HL-60 (cell line): ENCODE measurements at regions not wholly inside any gene's neighbourhood (a gene's known extent, or its start where the extent isn't known, plus 50 kb on each side); places are given as distances from the start of the nearest gene placed in this dataset.

ENCODE experiments used
- DNase-seq, 2 experiments: peaks; one replicate each; pipeline ENCODE4 v3.0.0-alpha.2; 2010 to 2020; ENCODE audit warnings: low read depth in 1 of 2, low spot score in 1 of 2
- H3K27ac ChIP-seq: fragments of 250-450 bp; sonication (Bioruptor Pico); replicated peaks from 2 replicates; pipeline ENCODE4 v1.5.1; 2020; ENCODE audit warnings: mild to moderate bottlenecking, moderate library complexity
- H3K27me3 ChIP-seq: fragments of 250-450 bp; sonication (Bioruptor Pico); 2 replicates; pipeline ENCODE4 v1.5.1; 2021; ENCODE audit warnings: mild to moderate bottlenecking, moderate library complexity; ENCODE audit not compliant: insufficient read depth, poor library complexity, severe bottlenecking
- H3K4me3 ChIP-seq: replicated peaks from 2 replicates; pipeline ENCODE4 v1.5.1; 2011; ENCODE audit warnings: mild to moderate bottlenecking, control low read depth, low read length; ENCODE audit not compliant: insufficient read depth
- GABPA ChIP-seq: IDR thresholded peaks from 2 replicates; pipeline ENCODE4 v1.6.1; 2012; ENCODE audit warnings: low read depth
- POLR2AphosphoS5 ChIP-seq: IDR thresholded peaks from 2 replicates; pipeline ENCODE4 v1.6.1; 2012; ENCODE audit warnings: low read depth
- SPI1 ChIP-seq: IDR thresholded peaks from 2 replicates; pipeline ENCODE4 v1.6.1; 2012; ENCODE audit warnings: low read depth, mild to moderate bottlenecking, borderline replicate concordance
- TF ChIP-seq, protein P1 (sequence below): IDR thresholded peaks from 2 replicates; pipeline ENCODE4 v1.6.1; 2012; ENCODE audit warnings: low read depth; ENCODE audit not compliant: insufficient replicate concordance
- TF ChIP-seq, protein P2 (sequence below): IDR thresholded peaks from one replicate; pipeline ENCODE4 v1.5.1; 2011; ENCODE audit warnings: low read length, control low read depth, inconsistent platforms; ENCODE audit not compliant: insufficient read depth

DNA sequence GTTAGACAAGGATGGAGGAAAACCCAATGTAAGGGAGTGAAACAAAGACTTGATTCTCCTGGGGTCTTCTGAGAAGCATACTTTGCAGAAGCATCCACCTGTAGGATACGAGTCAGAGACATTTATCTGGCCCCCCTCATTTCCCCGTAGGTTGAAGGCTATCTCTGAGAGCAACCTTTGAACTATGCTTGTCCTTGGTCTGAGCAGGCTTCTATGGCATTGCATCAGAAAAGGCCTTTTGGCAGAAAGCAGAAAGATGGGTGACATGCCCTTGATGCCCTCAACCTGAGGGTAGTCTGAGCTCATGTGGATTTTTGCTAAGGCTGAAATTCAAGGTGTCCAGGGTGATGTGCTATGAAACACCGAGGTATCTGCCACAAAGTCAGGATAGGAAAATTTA, 131.6 kb upstream of the SGO1 start:
- Histone ChIP-seq H3K27ac (no peak overlapping the region), H3K4me3 (no peak overlapping the region), H3K27me3 (no peaks in the 10 kb centered on the region)
- DNase-seq, result no peak
- TF ChIP-seq, protein P1, sequence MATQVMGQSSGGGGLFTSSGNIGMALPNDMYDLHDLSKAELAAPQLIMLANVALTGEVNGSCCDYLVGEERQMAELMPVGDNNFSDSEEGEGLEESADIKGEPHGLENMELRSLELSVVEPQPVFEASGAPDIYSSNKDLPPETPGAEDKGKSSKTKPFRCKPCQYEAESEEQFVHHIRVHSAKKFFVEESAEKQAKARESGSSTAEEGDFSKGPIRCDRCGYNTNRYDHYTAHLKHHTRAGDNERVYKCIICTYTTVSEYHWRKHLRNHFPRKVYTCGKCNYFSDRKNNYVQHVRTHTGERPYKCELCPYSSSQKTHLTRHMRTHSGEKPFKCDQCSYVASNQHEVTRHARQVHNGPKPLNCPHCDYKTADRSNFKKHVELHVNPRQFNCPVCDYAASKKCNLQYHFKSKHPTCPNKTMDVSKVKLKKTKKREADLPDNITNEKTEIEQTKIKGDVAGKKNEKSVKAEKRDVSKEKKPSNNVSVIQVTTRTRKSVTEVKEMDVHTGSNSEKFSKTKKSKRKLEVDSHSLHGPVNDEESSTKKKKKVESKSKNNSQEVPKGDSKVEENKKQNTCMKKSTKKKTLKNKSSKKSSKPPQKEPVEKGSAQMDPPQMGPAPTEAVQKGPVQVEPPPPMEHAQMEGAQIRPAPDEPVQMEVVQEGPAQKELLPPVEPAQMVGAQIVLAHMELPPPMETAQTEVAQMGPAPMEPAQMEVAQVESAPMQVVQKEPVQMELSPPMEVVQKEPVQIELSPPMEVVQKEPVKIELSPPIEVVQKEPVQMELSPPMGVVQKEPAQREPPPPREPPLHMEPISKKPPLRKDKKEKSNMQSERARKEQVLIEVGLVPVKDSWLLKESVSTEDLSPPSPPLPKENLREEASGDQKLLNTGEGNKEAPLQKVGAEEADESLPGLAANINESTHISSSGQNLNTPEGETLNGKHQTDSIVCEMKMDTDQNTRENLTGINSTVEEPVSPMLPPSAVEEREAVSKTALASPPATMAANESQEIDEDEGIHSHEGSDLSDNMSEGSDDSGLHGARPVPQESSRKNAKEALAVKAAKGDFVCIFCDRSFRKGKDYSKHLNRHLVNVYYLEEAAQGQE, result no peak

DNA sequence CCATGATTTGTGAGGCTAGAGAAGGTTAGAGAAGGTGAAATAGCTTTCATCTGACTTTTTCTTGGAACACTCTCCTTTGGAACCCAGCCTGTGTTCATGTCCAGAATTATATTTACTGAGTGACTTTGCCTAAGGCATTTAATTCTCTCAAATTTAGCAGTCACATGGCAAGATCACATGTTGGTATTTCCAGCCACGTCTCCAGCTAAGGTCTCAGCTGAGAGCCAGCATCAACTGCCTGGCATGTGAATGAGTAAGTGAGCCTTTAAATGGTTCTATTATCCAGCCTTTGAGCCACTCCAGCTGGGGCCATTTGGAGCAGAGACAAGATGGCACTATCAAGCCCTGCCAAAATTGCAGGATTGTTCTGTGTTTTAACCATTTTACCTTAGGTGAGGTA, 130.2 kb upstream of the SGO1 start:
- TF ChIP-seq SPI1, result no peak
- no peak for TF ChIP-seq GABPA
- TF ChIP-seq, protein P2, sequence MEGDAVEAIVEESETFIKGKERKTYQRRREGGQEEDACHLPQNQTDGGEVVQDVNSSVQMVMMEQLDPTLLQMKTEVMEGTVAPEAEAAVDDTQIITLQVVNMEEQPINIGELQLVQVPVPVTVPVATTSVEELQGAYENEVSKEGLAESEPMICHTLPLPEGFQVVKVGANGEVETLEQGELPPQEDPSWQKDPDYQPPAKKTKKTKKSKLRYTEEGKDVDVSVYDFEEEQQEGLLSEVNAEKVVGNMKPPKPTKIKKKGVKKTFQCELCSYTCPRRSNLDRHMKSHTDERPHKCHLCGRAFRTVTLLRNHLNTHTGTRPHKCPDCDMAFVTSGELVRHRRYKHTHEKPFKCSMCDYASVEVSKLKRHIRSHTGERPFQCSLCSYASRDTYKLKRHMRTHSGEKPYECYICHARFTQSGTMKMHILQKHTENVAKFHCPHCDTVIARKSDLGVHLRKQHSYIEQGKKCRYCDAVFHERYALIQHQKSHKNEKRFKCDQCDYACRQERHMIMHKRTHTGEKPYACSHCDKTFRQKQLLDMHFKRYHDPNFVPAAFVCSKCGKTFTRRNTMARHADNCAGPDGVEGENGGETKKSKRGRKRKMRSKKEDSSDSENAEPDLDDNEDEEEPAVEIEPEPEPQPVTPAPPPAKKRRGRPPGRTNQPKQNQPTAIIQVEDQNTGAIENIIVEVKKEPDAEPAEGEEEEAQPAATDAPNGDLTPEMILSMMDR, result no peak
- TF ChIP-seq, protein P1, result no peak
- TF ChIP-seq POLR2AphosphoS5, result no peak
- Histone ChIP-seq H3K27me3 (no peaks in the 10 kb centered on the region), H3K4me3 (no peak overlapping the region), H3K27ac (no peak overlapping the region)
- no peak for DNase-seq

DNA sequence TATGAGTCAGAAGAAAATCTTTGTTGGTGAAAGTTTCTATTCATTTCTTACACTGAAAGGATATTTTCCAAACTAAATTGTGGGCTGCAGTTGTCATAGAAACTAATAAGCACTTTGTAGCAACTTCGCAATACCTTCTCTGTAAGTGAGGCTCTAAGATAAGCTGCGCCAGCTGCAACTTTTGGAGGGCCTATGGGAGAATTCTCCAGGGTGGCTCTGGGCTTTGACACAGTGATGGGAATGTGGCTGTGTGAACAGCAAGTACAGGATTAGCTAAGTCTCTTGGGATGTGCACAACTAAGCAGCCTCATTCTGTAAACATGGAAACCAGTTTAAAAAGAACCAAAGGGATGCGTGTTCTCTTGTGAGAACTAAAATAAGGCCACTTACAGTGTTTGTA, 124.6 kb upstream of the SGO1 start:
- Histone ChIP-seq H3K27me3 (no peaks in the 10 kb centered on the region), H3K27ac (no peak overlapping the region), H3K4me3 (no peak overlapping the region)
- TF ChIP-seq POLR2AphosphoS5 (no peak), SPI1 (no peak), GABPA (no peak)
- TF ChIP-seq, protein P2, result no peak
- TF ChIP-seq, protein P1, result no peak
- DNase-seq, result no peak

DNA sequence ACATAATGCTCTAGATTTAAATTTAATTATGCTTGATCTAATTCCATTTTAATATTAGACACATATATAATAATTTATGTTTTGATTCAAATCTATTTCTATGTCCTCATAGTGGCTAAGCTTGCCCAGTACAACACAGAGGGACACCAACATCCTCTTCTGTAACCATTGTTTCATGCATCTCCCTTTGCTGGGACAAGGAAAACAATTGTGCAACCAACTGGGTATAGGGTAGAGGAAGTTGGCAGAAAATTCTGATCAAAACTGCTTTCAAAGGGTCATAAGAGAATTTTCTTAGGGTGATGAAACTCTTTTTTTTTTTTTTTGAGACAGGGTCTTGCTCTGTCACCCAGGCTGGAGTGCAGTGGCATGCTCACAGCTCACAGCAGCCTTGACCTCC, 121.4 kb upstream of the SGO1 start:
- peak; percentile 62 to 66 for DNase-seq
- TF ChIP-seq SPI1 (no peak), POLR2AphosphoS5 (no peak), GABPA (no peak)
- TF ChIP-seq, protein P2, result no peak
- no peak overlapping the region for H3K27ac ChIP-seq
- no peaks in the 10 kb centered on the region for H3K27me3 ChIP-seq
- H3K4me3 ChIP-seq, result no peak overlapping the region
